Uterus (tissue), 2 donors: ENCODE measurements at regions not wholly inside any gene's neighbourhood (a gene's known extent, or its start where the extent isn't known, plus 50 kb on each side); places are given as distances from the start of the nearest gene placed in this dataset.
A peak's percentile ranks its signal among the peaks of the same experiment; 100 is the strongest.

Source experiments
- CTCF ChIP-seq, 4 experiments: fragments of 200-600 bp in 2 of 4; fragments of 450-650 bp in 2 of 4; sonication (generic) in 2 of 4; IDR thresholded peaks; one replicate each; pipeline ENCODE4 v1.5.1; 2016 to 2019; ENCODE audit warnings: antibody characterized with exemption in 4 of 4, mild to moderate bottlenecking in 2 of 4, moderate library complexity in 1 of 4
- POLR2A ChIP-seq, 2 donors: fragments of 450-650 bp; IDR thresholded peaks; one replicate each; pipeline ENCODE4 v1.6.1; 2016; ENCODE audit warnings: antibody characterized with exemption in 2 of 2, mild to moderate bottlenecking in 1 of 2, moderate library complexity in 1 of 2

GRCh38 chr7:25385506-25386136 is 157.3 kb upstream of the NPVF start:
- TF ChIP-seq CTCF (IDR thresholded peaks at IDR 0.05) (peak in 2 of 4 experiments; percentile 2 to 13), POLR2A (IDR thresholded peaks at IDR 0.05) (no peak)
